IPS-NIHi7 (cell line): ENCODE measurements at regions not wholly inside any gene's neighbourhood (a gene's known extent, or its start where the extent isn't known, plus 50 kb on each side); places are given as distances from the start of the nearest gene placed in this dataset.
"Not testable (repeated sequence)": the region's sequence is repeated elsewhere in the genome, so short reads cannot be mapped to it uniquely, and the experiment has no call there.

Source experiments
- DNase-seq: peaks from one replicate; pipeline ENCODE4 v3.0.0; 2012; ENCODE audit warnings: mixed read lengths; ENCODE audit errors: extremely low spot score

- DNase-seq, result no peak
Measured at GRCh38 chr16:17940584-17941364, 395.8 kb downstream of the NPIPA8 start.

GRCh38 chr16:17939723-17940122 lies 396.8 kb downstream of the NPIPA8 start:
- no peak for DNase-seq

- no peak for DNase-seq
Measured at GRCh38 chr16:17939122-17939536, 397.4 kb downstream of the NPIPA8 start.

GRCh38 chr16:17938546-17938945 lies 398.0 kb downstream of the NPIPA8 start:
- DNase-seq, result no peak

GRCh38 chr16:17936766-17937402 lies 399.7 kb downstream of the NPIPA8 start:
- no peak for DNase-seq

GRCh38 chr16:17930280-17930679 lies 406.3 kb downstream of the NPIPA8 start:
- no peak for DNase-seq

- DNase-seq, result no peak
Measured at GRCh38 chr16:17926866-17927399, 409.6 kb downstream of the NPIPA8 start.

GRCh38 chr16:17926461-17926860 lies 410.1 kb downstream of the NPIPA8 start:
- no peak for DNase-seq

- DNase-seq, result no peak
Measured at GRCh38 chr16:17925761-17926160, 410.8 kb downstream of the NPIPA8 start.

- peak; percentile 64 for DNase-seq
Measured at GRCh38 chr16:17921357-17921978, 415.1 kb downstream of the NPIPA8 start.

- DNase-seq, result no peak
Measured at GRCh38 chr16:17917316-17918019, 419.1 kb downstream of the NPIPA8 start.

- no peak for DNase-seq
Measured at GRCh38 chr16:17915791-17916190, 420.7 kb downstream of the NPIPA8 start.

GRCh38 chr16:17914168-17914567 lies 422.4 kb downstream of the NPIPA8 start:
- no peak for DNase-seq

GRCh38 chr16:17911578-17911977 lies 425.0 kb downstream of the NPIPA8 start:
- not testable (repeated sequence) for DNase-seq

GRCh38 chr16:17906626-17907025 lies 429.9 kb downstream of the NPIPA8 start:
- not testable (repeated sequence) for DNase-seq

- DNase-seq, result no peak
Measured at GRCh38 chr16:17901309-17901708, 430.5 kb upstream of the XYLT1 start.

- DNase-seq, result no peak
Measured at GRCh38 chr16:17899141-17899540, 428.4 kb upstream of the XYLT1 start.

- no peak for DNase-seq
Measured at GRCh38 chr16:17887963-17888362, 417.2 kb upstream of the XYLT1 start.

GRCh38 chr16:17885659-17886207 lies 415.0 kb upstream of the XYLT1 start:
- DNase-seq, result peak; percentile 38

GRCh38 chr16:17877821-17878360 lies 407.1 kb upstream of the XYLT1 start:
- no peak for DNase-seq

- DNase-seq, result no peak
Measured at GRCh38 chr16:17866996-17867395, 396.2 kb upstream of the XYLT1 start.
